ENCODE measurements at regions not wholly inside any gene's neighbourhood (a gene's known extent, or its start where the extent isn't known, plus 50 kb on each side); places are given as distances from the start of the nearest gene placed in this dataset.

DNA sequence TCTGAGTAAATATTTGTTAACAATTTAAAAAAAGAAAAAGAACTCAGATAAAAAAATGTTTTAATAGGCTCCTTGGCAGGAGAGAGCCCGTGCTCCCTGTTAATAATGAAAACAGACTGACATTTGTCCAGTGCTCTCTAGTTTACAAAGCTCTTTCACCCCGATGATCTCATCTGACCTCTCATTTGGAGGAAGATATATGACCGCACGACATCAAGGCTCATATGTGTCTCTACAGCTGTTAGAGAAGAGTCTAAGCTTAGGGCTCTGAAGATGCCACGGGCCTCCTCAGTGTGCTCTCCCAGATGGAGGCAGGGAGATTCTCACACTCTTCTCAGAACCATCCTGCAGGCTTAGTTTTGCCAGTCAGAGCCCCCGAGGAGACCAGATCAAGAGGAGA lies 280.8 kb upstream of the IRX5 start:
- in situ Hi-C loops (cut with MboI; ENCODE audit: low pct_unique_long_range_greater_than_20kb, low sequenced_read_pairs), result no loop called here
- DNase-seq, result no peak

DNA sequence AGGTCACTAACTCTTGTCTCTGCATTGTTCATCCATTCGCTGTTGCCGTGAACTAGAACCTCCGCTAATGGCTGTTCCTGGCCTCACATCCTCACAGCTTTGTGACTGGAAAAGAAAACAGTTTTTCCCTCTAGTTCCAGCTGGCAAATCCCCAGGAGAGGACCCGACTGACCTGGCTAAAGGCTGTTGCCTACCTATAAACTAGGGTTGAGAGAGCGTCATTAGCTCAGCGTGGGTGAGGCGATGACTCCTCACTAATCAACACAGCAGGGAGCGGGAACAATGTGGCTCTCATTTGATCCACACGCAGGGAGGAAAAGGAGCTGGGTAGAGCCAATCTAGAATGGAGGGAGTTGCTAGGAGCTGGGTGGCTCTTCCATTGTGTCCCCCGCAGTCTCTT lies 282.1 kb upstream of the IRX5 start:
- in situ Hi-C loops (cut with MboI; ENCODE audit: low pct_unique_long_range_greater_than_20kb, low sequenced_read_pairs), result no loop called here

DNA sequence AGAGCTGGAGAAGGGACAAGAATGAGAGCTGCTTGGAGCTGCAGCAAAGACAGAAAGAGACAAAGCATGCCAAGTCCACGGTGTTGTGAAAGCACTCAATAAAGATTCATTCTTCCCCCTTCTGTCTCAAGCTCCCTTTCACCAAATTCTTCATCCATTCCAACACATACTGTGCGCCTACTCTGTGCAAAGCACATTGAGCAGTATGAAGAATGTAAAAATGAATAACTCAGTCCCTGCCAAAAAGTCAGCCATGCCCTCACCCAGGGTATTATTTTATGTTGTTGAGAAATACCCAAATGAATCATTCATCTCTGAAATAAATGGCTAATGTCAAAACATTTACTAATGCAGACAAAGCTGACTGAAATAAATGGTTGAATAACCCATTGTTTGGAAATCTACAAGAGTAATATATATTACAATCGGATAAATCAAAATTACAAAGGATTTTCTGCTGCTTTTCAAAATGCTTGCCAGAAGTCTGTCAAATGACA lies 282.9 kb upstream of the IRX5 start:
- in situ Hi-C loops (cut with MboI; ENCODE audit: low pct_unique_long_range_greater_than_20kb, low sequenced_read_pairs), result no loop called here
- no peak for DNase-seq

More for the DNA sequence above, 282.1 kb upstream of the IRX5 start:
- no peak for DNase-seq

DNA sequence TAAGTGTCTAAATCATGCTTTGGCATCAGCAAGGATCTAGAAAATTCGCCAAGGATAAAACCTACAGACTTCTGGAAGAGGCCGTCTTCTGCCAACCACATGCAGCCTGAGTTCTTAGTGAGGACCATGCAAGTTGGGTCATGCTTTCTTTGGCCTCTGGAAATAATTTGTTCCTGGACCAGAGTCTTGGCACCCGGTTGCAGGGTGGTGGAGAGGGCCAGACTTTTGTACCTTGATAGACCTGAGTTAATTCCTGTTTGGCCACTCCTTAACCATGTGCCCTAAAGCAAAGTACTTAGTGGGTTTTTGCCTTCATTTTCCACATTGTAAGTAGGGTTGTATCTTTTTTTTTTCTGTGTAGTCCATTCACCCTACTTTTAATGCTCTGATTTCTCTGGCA lies 283.4 kb upstream of the IRX5 start:
- in situ Hi-C loops (cut with MboI; ENCODE audit: low pct_unique_long_range_greater_than_20kb, low sequenced_read_pairs), result no loop called here
- no peak for DNase-seq

DNA sequence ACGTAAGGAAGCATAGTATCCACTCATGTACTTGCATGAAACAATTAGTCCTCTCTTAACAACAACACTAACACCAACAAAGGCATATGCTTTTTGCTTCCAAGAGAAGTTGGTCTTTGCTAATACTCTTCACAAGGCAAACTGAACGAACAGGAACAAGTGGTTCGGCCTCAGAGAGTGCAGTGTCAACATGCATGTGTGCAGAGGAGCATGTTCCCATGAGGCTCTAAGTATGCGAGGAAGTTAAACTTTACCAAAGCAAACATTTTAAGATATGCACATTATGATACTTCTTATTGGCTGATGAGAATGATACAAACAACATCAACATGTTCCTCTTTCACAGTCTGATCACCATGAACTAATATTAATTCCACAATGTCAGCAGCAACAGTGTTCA lies 285.3 kb upstream of the IRX5 start:
- DNase-seq, result no peak
- in situ Hi-C loops (cut with MboI; ENCODE audit: low pct_unique_long_range_greater_than_20kb, low sequenced_read_pairs), result no loop called here

DNA sequence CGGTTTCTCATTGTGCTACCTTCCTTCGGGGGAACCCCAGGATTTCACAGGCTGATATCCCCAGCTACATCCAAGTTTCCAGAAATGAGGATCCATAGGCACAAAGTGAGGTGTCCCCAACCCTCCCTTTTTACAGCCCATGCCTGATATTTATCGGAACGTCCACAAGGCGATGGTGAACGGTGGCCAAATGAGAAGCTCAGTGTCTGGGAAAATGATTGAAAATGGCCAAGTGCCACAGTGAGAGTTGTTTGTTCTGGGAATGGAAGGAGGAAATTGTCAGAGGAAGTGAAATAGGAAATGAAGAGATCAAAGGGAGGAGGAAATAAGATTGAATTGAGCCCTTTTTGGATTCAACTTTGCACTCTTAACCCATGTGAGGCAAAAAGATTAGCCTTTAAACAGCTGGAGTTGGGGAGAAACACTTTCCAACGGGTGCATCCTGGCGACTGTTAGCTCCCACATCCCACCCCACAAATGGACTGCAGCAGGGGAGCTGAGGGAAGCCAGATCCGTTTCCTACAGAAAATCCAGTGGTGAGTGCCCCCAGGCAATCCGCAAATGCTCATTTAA lies 294.4 kb upstream of the IRX5 start:
- no peak for DNase-seq
- in situ Hi-C loops (cut with MboI; ENCODE audit: low pct_unique_long_range_greater_than_20kb, low sequenced_read_pairs), result no loop called here

DNA sequence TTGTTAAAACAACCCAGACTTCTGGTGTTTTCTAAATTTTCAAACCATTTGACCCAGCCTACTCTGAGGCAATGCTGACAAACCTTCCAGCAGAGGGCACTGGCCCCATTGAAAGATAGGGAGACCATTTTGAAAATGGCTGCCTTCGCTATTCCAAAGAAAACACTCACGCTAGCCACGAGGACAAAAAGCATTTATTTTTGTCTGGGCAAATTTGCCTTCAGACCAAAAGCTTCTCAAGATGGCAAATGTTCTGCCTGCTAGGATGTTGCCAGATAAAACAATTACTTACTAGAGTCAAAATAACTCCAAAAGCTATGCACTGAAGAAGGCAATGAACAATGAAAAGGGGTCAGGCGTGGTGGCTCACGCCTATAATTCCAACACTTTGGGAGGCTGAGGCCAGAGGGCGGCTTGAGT lies 296.7 kb upstream of the IRX5 start:
- in situ Hi-C loops (cut with MboI; ENCODE audit: low pct_unique_long_range_greater_than_20kb, low sequenced_read_pairs), result no loop called here
- DNase-seq, result peak; percentile 35

DNA sequence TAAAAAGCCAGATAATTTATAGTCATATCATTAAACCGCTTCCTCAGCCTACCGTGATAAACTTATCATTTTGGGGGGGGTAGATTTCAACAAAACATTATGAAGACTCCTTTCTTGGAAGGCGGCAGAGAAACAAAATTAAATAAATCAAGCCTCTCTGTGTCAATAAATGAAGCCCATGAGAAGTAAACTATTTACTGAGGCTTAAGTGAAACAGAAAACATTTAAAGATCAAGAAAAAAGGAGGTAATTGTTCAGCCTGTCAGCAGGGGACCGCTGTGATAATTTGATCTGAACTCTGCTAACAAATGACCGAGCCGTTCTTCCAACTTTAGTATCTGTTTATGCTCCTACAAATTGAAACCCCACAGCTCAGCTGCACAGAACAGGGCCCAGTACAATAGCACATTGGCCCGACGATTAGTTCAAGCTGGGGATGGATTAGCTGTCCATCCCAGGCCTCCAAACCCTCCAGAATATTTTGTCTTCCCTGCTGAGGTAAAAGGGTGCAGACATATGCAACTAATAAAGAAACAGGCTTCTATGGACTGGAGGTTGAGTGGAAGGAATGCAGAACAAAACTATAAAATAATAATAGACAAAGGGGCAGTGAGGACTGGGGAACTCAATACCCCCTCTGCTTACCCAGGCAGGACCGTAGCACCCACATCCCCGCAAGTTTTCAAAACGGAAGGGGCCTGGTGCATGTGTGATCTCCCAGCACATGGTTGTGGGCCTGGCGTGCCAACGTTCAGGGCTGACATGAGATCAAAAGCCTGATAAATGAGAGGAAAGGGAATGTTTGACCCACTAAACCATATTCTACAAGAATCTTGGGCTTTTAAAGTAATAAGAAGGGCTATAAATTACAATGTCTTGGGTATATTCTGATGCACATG lies 298.1 kb upstream of the IRX5 start:
- DNase-seq, result no peak
- in situ Hi-C loops (cut with MboI; ENCODE audit: low pct_unique_long_range_greater_than_20kb, low sequenced_read_pairs), result no loop called here

DNA sequence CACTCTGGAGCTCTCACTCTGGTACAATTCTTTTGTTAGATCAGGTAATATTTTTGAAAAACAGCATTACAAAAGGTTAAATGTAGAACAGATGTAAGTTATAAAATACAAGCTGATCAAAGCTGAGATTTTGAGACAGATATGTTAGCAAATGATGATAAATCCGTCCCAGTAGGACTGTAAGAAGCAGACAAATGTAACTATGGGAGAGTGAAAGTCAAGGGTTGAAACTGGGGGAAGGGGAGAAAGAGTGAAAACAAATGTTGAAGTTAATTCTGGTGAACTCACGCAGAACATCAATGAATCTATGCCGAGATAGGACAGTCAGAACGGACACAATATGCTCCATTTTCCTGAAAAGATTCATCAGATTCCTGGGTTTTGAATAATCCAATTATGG lies 298.9 kb upstream of the IRX5 start:
- no peak for DNase-seq
- in situ Hi-C loops (cut with MboI; ENCODE audit: low pct_unique_long_range_greater_than_20kb, low sequenced_read_pairs), result no loop called here

DNA sequence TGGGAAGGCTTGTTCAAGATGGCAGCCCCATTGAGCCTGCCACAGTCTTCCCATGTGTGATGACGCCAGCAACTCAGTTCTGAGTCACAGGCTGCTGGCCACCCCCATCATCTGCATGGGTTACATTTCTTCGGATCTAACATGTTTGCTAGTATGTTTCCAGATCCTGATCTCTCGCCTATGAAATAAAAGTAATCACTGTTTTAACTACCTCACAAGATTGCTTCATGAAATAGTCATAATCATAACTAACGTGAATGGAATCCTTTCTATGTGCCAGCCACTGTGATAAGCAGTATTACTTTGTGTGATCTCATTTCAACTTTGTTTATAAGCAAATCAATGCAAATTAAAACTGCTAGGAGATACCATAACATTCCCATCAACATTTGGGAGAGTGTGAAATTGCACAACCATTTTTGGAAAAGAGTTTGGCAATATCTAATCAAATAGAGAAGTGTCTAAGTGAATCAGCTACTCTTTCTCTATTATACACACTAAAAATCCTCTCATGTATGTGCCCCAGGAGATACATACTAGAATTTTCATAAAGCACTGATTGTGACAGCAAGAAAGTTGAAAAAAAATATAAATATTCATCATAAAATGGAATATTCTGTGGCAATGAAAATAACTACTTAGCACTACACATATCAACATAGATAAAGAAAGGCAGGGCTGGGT lies 300.2 kb upstream of the IRX5 start:
- in situ Hi-C loops (cut with MboI; ENCODE audit: low pct_unique_long_range_greater_than_20kb, low sequenced_read_pairs), result no loop called here
- DNase-seq, result no peak

DNA sequence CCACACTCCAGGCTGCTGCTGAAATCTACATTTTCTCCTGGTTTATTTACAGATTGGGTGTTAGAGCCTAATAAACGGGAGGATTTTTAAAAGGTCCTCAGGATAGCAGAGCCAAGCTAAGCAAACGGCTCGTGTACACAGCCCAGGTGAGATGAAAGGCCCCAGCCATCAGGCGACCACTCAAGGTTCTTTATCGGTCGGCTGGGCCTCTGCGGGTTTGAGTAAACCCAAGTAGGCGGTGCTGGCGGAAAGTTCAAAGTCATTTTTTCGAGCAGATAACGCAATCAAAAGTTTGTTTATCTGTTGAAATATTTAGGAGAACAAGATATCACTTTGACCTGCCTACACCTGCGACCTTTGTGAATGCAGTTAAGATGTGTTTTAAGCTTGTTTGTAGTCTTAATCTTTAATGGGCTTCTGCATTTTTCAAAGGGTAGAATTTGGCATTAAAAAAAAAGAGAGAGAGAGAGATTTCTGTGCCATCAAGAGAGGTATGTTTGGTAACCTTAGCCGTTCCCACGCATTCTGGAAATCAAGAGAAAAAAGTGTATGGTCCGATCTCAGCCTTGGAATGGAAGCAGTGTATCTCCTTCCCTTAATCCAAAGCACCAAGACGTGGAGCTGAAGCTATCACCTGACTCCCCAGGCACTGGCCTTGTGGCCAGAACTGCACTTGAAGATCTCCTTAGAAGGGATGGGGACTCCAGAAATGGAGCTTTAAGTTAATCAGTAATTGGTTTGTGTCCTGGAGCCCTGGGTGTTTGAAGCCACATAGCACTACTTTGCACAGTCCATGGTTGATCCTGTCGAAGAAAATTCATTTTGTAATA lies 301.7 kb upstream of the IRX5 start:
- in situ Hi-C loops (cut with MboI; ENCODE audit: low pct_unique_long_range_greater_than_20kb, low sequenced_read_pairs), result no loop called here
- DNase-seq, result no peak

DNA sequence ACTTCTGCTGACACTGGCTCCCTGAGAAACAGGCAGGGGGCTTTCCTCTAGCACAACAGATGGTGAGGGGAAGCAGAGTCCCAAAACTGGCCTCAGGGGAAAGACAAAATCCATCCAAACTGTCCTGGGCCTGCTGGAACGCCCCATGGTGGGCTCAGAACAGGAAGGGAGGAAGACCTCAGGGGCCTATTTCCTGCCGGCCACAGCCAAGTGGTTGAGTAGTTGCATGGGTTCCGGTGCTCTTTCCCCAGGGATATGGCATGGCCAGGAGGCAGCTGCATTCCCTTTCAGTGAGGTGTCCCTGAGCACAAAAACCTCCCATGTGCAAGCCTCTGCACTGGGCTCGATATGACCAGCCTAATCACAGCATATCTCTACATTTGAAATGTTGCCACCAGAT lies 303.0 kb upstream of the IRX5 start:
- DNase-seq, result no peak
- in situ Hi-C loops (cut with MboI; ENCODE audit: low pct_unique_long_range_greater_than_20kb, low sequenced_read_pairs), result no loop called here

DNA sequence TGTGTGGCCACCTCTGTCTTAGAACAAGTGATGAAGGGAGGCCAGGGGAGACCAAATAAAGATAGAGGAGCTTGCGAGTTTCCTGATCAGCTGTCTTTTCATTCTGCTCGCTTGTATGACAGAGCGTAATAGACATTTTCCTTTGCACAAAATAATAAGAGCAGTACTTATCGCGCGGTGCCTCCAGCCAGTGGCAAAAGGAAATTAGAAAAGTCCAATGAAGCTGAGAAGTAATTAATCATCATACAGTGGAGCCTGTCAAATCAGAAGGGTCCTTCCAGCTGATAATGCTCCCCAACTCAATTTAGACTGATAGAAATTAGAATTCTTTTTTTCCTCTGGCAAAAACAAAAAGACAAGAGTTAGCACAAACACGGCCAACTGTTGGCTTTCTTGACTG lies 307.0 kb upstream of the IRX5 start:
- no peak for DNase-seq
- in situ Hi-C loops (cut with MboI; ENCODE audit: low pct_unique_long_range_greater_than_20kb, low sequenced_read_pairs), result no loop called here

DNA sequence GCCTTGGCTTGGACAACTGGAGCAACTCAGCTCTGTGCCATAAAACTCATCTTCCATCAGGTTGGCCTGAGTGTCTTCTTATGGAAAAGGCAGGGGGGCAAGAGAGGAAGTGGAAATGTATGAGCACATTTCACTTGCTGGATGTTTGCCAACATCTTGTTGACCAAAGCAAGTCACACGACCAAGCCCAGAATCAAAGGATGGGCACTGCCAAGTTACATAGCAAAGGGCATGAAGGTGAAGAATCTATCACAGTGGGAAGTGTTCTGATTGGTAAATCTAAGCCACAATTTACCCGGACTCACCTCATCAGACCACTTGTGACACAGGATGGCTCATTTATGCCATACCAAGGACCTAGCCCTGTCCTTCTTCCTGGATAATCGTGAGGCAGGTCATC lies 310.5 kb upstream of the IRX5 start:
- no peak for DNase-seq
- in situ Hi-C loops (cut with MboI; ENCODE audit: low pct_unique_long_range_greater_than_20kb, low sequenced_read_pairs), result no loop called here

DNA sequence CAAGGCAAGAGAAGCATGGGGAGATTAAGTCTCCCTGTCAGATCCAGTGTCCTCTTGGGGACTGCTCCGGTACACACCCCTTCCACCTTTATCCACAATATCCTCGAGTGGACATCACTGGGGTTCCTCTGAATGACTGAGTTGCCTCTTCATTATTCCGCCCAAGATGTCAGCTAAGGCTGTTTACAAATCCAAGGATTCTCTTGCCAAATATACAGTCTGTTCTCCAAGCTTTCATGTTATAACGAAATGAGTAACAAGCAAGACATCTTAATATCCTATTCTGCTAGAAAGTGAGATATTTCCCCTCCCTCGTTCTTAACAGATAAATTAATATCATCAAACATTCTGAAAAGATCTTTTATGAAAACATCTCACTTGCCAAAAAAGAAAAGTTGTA lies 314.1 kb upstream of the IRX5 start:
- no peak for DNase-seq
- in situ Hi-C loops (cut with MboI; ENCODE audit: low pct_unique_long_range_greater_than_20kb, low sequenced_read_pairs), result no loop called here

DNA sequence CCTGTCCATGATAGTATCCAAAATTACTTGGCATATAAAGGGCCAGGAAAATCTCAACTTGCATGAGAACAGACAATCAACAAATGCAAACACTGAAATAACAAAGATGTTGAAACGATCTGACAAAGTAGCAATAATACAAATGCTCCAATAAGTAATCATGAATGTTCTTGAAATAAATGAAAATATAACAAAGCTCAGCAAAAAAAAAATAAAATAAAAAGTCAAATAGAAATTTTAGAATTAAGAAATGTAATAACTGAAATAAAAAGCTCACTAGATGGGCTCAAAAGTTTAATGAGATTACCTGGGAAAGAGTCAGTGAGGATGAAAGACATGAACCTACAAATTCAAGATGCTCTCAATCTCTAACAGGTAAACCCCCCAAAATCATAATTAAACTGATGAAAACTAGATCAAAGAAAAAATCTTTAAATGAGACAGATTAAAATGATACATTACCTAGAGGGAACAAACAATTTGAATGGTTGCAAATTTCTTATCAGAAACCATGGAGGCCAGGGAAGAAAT lies 319.0 kb upstream of the IRX3 start:
- in situ Hi-C loops (cut with MboI; ENCODE audit: low pct_unique_long_range_greater_than_20kb, low sequenced_read_pairs), result no loop called here

DNA sequence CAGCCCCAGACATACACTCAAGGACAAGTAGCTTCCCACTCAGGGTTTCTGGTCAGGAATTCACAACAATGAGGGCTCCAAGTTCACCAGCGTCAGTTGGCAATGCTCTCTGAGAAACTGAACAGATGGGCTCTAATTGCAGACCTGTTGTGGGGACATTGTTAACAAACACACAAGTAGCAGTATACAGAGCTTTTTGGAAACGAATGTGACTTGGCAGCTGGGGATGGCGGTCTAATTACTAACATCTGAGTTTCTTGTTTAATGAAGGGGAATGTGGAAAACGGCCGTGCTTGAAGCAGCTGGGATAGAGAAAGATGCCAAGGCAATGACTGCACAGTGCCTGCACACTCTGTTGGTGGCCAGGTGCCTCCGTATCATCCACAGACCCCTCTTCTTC lies 316.1 kb upstream of the IRX3 start:
- in situ Hi-C loops (cut with MboI; ENCODE audit: low pct_unique_long_range_greater_than_20kb, low sequenced_read_pairs), result no loop called here
- no peak for DNase-seq

More for the DNA sequence above, 319.0 kb upstream of the IRX3 start:
- DNase-seq, result no peak

DNA sequence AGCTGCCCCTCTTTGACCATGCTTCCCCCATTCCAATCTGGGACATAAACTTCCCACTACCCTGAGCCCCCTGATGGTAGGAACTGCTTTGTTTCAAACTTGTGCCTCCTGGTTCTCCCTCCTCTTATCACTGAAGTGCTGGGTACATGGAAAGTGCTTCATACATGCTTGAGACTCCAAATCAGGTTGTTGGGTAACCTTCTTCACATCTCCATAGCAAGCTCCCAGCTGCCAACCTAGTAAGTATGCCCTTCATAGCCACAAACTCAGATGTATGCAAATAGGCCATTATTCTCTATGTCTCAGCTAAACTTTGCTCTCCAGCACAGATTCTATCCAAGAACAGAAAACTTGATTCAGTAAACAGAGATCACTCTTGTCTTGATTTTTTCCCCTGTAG lies 310.6 kb upstream of the IRX3 start:
- no peak for DNase-seq
- in situ Hi-C loops (cut with MboI; ENCODE audit: low pct_unique_long_range_greater_than_20kb, low sequenced_read_pairs), result no loop called here

DNA sequence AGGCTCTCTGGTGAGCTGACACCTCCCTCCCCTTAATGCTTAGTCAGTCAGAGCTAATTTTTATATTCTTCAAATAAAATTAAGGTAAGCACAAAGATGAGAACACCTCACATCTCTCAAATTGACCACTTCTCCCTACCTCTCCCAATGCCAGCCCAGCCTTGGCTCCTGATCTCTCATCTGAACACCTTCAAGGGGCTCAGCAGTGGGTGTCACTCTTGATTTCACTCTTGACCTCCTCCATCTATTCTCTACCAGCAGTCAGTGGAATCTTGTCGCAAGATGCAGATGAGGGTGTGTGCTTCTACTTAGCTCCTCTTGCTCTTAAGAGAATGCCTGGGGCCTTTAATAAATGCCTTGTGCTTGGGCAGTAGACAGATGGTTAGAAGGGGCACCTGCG lies 309.0 kb upstream of the IRX3 start:
- in situ Hi-C loops (cut with MboI; ENCODE audit: low pct_unique_long_range_greater_than_20kb, low sequenced_read_pairs), result no loop called here
- DNase-seq, result no peak

Data from KBM-7 (cell line).